HG03064 (cell line): ENCODE measurements at regions not wholly inside any gene's neighbourhood (a gene's known extent, or its start where the extent isn't known, plus 50 kb on each side); places are given as distances from the start of the nearest gene placed in this dataset.
"Not testable (repeated sequence)": the region's sequence is repeated elsewhere in the genome, so short reads cannot be mapped to it uniquely, and the experiment has no call there.

Source experiments
- ATAC-seq: cut with Tn5 transposase; IDR thresholded peaks from one replicate; pipeline ENCODE4 v1.9.1; 2021; ENCODE audit warnings: low read depth; ENCODE audit not compliant: unreplicated experiment

- ATAC-seq, result no peak
Measured at GRCh38 chr2:180247658-180248057, 240.6 kb upstream of the CWC22 start.

DNA sequence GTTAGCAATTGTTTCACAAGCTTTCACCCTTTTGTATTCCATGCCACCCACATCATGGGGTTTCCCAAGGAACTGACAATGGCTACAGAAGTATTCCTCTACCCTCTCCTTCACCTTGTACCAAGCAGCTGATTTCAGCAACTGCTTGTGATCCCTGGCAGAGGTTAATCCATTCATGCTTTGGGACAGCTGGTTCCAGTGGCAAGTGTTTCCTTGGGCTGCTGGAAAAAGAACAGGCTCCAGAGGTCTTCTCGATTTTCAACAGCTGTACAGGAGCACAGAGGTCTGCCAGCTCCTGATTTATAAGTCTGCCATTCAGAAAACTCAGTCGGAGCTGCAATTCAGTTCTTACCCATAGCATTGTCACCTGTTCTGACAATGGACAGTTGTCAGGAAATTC is 239.2 kb upstream of the CWC22 start:
- no peak for ATAC-seq

GRCh38 chr2:180240774-180241173 is 233.7 kb upstream of the CWC22 start:
- ATAC-seq, result no peak

- ATAC-seq, result no peak
Measured at GRCh38 chr2:180238729-180239128, 231.6 kb upstream of the CWC22 start.

DNA sequence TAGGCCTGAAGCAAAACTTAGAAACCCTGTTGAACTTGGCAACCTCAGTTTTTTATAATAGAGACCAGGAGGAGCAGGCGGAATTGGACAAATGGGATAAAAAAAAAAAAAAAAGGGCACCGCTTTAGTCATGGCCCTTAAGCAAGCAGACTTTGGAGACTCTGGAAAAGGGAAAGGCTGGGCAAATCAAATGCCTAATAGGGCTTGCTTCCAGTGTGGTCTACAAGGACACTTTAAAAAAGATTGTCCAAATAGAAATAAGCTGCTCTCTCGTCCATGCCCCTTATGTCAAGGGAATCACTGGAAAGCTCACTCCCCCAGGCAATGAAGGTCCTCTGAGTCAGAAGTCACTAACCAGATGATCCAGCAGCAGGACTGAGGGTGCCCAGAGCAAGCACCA is 229.0 kb upstream of the CWC22 start:
- ATAC-seq, result not testable (repeated sequence)

DNA sequence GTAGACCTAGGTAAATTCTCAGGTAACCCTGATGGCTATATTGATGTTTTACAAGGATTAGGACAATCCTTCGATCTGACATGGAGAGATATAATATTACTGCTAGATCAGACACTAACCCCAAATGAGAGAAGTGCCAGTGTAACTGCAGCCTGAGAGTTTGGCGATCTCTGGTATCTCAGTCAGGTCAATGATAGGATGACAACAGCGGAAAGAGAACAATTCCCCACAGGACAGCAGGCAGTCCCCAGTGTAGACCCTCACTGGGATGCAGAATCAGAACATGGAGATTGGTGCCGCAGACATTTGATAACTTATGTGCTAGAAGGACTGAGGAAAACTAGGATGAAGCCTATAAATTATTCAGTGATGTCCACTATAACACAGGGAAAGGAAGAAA is 228.4 kb upstream of the CWC22 start:
- not testable (repeated sequence) for ATAC-seq

DNA sequence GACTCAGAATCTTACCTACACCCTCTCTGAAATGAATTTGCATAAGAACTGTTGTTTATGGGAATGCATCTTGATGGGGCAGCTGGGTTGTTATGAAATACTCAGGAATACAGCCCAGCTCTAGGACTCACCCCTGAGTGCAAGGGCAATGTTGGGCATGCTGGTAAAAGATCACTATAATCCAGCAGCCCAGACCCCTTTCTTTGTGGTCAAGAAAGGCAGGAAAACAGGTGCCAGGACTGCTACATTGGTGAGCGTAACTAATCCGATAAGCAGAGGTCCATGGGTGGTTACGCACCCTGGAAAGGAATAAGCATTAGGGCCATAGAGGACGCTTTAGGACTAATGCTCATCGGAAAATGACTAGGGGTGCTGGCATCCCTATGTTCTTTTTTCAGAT is 227.9 kb upstream of the CWC22 start:
- not testable (repeated sequence) for ATAC-seq

DNA sequence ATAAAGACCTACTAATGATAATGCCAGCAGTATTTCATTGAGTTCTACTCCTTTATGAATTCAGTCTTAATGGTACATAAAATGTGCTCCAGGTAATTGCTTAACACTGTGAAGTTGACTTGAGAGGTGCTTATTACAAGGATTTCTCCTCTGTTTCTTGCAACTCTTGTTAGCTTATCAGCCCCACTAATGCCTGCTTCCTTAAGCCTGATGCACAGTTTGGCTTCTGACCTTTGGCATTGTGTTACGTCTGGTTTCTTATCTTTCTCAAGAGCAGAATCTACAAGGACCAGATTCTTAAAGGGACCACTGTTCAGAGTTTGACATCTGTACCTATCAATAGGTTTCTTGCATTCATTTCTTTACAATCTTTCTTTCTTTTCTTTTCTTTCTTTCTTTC is 223.9 kb upstream of the CWC22 start:
- ATAC-seq, result no peak

DNA sequence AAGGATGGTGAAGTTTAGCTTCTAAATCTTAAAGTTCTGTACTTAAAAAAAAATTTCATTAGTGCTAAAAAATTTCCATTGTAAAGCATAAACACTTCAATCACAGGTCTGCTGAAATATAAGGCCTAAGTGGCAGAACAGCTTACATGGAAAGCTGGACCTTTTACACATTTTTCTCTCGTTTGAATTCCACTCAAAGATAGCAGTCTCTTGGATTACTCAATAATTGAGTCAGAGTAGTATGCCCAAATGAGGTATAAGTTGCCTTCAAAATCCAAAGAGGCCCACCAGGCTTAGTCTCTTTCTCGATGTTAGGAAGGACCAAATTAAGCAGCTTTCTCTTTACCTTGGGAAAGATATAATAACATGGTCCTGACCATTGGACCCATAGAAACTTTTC is 220.4 kb upstream of the CWC22 start:
- no peak for ATAC-seq

DNA sequence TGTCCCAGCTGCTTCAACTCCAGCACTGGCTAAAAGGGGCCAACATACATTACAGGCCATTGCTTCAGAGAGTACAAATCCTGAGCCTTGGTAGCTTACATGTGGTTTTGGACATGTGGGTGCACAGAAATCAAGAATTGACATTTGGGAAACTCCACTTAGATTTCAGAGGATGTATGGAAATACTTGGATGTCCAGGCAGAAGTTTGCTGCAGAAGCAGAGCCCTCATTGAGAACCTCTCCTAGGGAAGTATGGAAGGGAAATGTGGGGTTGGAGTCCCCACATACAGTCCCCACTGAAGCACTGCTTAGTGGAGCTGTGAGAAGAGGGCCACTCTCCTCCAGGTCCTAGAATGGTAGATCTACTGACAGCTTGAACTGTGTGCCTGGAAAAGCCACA is 218.0 kb upstream of the CWC22 start:
- ATAC-seq, result no peak

- no peak for ATAC-seq
Measured at GRCh38 chr2:180222644-180223043, 215.5 kb upstream of the CWC22 start.

GRCh38 chr2:180219491-180219890 is 212.4 kb upstream of the CWC22 start:
- ATAC-seq, result no peak

GRCh38 chr2:180208841-180209240 is 201.7 kb upstream of the CWC22 start:
- no peak for ATAC-seq

DNA sequence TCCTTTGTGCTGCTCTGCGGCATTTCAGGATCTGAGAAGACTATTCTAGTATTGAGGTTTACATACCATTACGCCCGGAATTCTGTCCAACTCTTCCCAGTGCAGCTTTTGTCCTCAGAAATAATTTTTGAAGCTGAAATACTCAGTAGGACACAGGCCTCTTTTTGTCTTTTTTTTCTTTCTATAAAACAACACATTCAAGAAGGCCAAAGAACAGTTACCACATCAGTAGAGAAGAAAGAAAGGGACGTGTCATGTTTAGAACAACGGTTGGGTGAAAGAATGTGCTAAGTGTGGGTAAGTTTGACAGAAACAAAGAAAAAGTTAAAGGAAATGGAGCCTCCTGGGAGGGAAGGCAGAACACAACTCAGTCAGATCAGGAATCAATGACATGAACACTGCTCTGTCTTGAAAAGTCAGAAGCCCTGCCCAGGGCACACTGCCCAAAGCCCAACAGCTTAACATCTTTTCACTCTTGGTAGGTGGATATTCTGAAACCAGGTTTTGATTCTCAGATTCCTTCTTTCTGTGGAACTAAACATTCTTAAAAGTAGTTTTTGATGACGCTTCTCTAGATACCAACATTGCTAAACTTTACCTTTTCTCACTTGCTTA is 198.6 kb upstream of the CWC22 start:
- no peak for ATAC-seq

- ATAC-seq, result no peak
Measured at GRCh38 chr2:180203972-180204371, 196.9 kb upstream of the CWC22 start.

DNA sequence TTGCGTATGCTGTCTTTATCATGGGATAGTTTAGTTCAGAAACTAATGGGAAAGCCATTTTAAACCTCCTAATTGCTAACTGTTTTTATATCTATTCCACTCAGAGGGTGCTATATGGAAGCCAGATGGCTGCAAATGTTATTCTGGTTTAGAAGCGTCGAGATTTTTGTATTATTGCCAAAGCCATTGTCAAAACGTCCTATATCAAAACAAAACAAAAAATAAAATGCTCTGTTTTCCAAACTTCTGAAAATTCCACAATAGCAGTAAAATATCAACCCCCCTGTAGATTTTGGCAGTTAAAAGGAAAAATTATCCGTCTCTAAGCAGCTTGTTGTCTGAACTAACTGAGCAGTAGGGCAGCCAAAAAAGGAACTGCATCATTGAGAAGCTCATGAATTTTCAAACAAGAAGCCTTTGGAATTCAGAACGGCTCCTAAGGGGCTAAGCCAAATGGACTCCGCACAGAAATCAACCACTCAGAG is 195.4 kb upstream of the CWC22 start:
- ATAC-seq, result no peak

- ATAC-seq, result no peak
Measured at GRCh38 chr2:180196419-180196977, 189.4 kb upstream of the CWC22 start.

- no peak for ATAC-seq
Measured at GRCh38 chr2:180195847-180196246, 188.8 kb upstream of the CWC22 start.

DNA sequence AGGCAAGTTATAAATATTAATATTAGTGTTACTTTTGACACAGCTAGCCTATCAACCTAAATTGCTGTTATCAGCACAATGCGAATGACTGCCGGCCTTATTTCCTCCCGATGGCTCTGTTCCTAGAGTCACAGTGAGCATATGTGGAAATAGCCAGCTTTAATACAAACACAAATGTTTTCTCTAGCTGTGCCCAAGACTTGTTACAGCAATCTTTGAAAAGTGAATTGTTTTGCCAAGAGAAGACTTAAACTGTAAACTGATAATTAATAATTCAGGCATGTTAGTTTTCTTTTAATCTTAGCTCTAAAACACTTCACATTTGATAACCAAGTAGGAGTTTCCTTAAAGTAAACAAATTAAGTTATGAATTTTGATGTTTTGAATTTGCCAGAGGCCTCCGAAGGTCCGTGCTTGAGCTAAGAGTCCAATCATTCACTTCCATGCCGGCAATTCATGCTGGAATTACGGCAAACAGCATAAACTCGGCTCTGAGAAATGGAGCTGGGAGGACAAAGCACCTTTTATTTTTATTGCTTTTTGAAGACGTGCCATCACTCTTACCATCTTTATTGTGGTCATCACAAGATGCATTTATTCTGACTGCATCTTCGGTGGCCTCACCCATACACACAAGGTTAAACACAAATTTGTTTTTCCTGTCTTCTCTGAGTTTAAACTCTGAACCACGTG is 184.5 kb upstream of the CWC22 start:
- no peak for ATAC-seq

DNA sequence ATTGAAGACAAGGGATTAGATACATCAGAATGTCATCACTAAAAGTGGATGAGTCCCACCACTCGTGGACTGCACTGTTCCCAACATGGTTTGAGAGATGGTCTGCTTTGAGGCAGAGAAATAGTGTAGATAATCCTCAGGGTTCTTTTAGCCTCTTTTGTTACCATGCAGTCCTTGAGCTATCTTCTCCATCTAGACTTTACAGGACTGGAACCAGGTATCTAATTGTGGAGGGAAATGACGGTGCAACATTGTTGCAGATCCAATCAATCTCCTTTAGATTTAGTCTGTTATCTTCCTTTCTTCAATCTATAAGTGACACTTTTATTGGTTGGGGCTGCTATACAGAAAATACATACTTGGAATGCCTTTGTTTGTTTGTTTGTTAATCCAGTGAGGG is 183.8 kb upstream of the CWC22 start:
- no peak for ATAC-seq

DNA sequence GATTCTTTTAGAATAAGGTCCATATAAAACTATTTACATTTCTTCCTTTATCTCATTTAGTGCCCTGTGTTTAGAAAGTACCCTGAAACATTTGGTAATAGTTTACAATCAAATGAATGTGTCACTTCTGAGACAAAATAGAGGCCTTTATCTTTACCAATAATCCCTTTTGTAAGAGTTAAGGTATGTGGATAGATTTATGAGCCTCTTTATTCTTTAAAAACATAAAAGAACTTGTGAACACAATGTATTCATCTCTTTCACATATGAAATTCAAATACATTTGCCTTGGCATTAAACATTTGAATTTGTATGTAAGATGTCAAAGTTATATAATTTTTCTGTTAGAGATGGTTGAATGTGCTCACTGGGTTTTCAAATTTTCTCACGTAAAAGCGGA is 180.5 kb upstream of the CWC22 start:
- ATAC-seq, result no peak

DNA sequence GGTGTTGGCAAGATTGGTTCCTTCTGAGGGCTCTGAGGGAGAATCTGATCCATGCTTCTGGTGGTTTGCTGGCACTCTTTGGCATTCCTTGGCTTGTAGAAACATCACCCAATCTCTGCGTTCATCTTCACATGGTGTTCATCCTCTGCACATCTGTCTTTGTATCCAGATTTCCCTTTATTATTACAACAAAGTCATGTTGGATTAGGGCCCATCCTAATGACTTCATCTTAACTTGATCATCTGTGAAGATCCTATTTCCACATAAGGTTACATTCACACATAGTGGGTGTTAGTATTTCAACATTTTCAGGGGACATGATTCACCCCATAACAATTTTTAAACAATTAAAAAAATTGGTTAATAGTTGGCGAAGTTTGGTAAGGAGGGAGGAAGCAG is 177.4 kb upstream of the CWC22 start:
- ATAC-seq, result no peak
